HuH-7.5 (cell line): ENCODE measurements at regions not wholly inside any gene's neighbourhood (a gene's known extent, or its start where the extent isn't known, plus 50 kb on each side); places are given as distances from the start of the nearest gene placed in this dataset.

Experiments
- DNase-seq: peaks from one replicate; pipeline ENCODE4 v3.0.0; 2011; ENCODE audit warnings: low spot score

DNA sequence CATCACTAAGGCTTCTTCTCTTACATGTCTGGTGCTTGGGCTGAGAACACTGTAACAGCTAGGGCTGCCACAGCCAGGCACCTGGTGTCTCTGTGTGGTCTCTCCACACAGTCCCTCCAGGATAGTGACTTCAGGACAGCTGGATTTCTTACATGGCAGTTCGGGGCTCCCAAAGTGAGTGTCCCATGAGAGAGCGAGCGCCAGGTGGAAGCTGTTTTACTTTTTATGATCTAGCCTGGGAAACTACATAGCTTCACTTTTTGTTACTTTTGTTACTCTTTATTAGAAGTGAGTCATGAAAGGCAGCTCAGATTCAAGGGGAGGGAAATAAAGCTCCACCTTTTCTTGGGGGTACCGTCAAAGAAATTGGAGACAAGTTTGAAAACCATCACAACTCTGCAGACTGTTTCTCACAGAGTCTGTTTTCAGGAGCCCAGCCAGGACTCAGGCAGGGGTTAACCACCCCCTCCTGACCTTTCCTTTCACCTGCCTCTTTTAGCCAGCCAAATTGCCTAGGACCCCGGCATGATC is 373.0 kb downstream of the MID1IP1 start:
- DNase-seq: no peak

DNA sequence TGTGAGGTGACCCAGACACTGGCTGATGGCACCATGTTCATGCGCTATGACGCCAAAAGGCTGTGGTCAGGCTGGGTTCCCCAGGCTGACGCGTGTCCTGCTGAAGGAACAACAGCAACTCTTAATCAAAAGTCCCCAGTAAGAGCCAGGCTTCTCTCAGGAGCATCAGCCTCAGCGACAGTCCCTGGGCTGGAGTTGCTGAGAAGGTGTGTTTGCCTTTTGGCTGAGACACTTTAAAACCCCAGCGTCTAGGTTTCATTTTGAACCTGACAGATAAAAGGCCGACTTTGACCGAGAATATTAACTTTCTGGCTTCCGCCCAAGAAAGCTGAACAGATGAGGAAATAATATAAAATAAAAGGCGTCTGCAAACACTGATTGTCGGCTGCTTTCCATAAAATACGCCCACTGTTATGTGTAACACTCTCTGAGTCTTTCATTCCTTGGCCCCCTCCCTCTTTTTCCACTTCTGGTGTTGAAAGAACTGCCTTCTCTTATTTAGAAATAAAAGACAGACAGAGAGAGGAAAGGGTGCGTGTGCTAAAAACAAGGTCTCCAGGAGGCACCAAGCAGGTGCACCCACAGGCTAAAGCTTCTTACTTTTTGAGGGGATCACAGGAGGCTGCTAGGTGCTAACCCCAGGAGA is 373.6 kb downstream of the MID1IP1 start:
- no peak for DNase-seq

DNA sequence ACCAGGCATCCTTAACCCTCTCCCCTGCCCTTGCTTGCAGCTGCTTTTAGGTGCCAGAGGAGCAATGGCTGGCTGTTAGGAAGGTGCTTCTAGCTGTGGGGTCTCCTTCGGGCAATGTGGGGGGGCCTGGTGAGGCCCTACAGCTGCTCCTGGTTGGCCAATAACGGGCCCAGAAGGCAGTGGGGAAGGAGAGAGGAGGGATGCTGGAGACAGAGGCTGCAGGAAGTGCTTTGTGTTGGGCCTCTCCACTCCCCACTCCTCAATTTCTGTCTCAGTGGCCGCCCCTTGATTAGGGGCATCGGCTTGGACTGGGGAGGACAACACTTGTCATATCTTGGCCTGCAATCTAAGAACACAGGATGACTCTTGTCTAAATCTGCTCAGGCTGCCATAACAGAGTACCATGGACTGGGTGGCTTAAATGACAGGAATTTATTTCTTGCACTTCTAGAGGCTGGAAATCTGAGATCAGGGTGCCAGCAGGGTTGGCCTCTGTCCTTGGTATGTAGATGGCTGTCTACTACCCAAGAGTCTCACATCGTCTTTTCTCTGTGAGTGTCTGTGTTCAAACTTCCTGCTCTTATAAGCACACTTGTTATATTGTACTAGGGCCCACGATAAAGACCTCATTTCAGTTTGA is 374.3 kb downstream of the MID1IP1 start:
- no peak for DNase-seq

DNA sequence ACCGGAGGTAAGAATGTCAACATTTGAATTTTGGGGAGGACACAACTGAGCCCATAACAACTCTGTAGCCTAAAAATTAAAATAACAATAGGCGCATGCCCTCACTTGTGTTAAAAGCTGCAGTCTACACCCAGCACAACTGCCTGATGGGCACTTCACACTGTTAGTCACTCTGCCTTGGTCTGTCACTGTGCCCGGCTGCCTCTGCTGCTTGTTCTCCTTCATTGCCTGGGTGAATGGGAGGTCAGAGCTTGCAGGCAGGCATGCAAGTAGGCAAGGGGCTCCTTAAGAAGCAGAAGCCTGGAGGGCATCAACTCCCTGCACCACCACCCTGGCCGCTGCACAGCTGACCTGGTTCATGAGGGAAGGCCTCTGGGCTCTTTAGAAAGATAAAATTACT is 374.8 kb downstream of the MID1IP1 start:
- DNase-seq: no peak

DNA sequence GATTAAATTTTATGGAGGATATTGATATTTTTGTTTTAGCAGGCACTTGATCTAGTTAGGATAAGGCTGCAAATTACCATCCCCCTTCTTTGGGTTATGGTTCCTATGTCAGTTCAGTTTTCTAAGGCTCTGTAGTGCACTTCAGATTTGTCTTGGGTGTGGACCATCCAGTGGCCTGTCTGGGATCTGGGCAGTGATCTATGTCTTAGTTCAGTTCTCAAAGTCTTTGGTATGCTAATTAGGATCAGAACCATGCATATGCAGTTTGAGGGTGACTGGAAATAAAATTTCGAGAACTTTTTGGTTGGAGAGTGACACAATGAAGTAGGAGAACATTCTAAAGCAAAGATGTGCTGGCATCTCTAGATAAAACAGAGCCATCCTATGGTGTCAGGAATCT is 388.2 kb downstream of the MID1IP1 start:
- no peak for DNase-seq

DNA sequence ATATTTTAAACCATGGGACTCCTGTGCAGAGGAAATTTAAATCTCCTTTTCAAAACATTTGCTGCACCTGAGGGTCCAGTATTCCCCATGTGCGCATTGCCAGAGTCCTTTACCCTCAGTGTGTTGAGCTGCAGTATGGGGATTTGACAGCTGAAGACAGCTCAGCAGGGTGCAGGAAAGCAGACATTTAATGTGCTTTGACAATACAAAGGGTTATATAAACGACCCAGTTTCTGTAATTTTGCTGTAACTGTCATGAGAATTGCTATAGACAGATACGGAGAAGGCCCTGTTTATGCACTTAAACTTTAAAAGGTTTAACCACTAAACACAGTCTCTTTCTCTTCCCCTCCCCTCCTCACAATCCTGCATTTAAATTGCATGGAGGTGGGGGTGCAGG is 393.4 kb downstream of the MID1IP1 start:
- no peak for DNase-seq

DNA sequence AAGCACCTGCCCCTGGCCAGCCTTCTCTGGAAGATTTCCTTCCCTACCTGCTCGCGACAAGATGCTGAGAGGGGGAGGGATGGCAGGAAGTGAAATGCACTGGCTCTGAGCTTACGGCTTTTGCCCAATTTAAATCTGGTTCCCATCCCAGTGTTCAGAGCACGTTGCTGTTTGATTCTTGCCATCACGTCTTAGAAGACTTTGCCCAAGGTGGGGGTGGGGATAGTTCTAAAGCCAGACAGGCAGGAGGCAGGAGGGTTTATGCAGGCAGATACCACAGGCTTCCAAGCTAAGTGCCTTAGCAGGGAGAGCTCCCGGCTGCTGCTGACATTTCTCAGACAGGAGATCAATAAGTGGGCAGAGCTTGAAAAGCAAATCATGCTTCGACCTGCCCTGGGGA is 393.9 kb downstream of the MID1IP1 start:
- DNase-seq: no peak

DNA sequence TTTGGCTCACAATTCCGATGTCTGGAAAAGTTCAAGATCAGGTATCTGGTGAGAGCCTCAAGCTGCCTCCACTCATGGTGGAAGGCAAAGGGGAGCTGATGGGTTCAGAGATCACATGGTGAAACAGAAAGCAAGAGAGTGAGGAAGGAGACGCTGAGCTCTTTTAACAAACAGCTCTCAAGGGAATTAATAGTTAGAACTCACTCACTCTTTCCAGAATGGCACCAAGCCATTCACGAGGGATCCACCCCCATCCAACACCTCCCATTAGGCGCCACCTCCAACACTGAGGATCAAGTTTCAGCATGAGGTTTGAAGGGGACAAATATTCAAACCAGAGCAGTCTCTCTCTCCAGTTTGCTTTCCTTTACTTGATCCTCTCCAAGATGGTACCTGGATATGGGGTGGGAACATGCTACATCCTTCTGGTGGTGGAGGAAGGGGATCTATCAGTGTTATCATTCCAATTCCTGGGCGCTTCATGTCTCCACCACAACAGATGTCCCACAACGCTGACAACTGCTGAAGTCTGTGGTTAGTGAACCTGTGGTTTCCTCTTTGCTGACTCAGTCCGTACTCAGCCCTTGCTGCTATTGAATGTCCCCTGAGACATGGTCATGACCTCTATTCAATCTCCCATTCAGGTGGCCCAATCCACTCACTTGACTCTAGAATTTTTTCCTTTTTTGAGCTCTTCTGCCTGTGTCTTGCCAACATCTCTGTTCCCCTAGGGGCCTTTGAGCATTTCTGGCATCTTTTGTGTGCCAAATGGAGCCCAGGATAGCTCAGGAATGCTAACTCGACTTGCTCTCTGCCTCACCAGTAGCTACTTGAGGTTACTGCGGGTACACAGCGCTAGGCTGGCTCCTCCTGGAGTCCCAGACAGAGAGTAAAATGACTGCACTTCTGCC is 395.2 kb downstream of the MID1IP1 start:
- DNase-seq: no peak

DNA sequence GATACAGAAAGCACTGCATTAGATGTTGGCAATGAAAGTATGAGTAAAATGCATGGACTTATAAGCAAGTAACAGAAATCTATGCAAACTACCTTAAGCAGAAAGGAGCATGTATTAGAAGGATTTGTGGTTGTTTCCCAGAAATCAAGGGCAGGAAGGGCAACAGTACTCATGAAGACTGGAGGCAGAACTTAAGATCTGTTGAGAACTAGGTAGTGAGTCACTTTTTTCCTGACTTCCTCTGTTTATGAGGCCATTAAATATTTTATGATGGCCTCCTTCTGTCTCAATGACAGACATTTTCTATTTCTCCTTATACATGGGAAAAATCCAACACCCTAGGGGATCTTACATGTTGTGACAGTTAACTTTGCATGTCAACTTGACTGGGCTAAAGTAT is 398.2 kb downstream of the MID1IP1 start:
- DNase-seq: no peak

DNA sequence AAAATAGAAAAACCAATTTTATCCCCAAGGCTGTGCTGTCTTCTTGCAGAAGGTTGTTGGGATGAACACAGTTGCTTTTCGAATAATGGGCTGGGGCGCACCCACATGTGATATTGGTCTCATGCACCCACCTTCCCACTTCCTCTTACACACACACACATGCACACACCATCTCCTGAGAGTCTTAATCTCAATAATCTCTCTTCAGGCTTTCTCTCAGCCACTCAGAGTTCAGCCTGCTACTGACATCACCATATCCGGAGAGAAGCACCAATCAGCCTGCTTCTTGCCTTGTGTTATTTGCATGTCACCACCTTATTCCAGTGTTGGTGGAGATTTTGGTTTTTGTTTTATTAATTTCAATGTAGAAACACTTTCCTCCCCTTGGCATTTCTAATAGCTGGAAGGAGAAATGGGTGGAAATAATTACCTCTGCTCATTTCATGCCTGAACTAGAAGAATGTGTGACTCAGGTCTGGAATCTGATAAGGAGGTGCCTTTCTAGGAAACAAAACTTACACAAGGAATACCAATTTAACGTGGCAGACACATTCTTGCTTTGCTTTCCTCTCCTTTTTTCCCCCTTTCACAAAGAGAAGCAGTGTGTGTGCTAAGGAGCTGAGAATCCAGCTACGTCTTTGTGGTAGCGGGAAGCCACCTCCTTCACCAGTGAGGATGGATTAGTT is 400.2 kb downstream of the MID1IP1 start:
- no peak for DNase-seq

DNA sequence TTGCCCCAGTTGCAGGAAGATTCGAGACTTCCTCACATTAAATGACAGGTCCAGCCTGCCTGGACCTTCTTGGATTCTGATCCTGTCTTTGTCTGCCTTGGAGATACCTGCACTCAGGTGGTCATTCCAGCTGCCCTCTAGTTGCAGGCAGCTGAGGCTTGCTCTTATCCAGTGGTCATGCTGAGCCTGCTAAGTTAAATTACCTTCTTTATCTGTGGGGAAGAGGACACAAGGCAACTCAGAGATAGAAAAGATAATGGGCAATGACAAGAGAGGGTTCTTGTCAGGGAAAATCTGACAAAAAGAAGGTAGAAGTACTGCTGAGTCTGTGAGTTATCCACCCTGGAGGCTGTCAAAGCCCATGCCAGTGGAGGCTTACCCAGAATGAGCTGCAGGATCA is 401.4 kb downstream of the MID1IP1 start:
- no peak for DNase-seq

DNA sequence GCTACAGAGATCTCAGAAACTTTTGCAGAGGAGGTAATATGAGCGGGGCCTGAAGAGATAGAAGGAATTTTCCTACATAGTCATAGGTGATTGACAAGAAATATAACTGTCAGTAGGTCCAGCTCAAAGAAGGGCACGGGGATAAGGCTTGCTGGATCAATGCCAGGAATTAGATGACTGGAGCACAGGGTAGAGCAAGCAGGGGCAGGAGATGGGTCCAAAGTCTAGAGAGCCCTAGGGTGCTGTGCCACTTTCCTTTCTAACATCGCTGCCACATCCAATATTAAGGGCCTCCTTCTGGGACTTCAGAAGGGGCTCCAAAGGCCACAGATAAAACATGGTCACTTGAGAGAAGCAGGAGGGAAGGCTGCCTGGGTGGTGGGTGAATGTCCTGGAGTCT is 402.2 kb downstream of the MID1IP1 start:
- no peak for DNase-seq

DNA sequence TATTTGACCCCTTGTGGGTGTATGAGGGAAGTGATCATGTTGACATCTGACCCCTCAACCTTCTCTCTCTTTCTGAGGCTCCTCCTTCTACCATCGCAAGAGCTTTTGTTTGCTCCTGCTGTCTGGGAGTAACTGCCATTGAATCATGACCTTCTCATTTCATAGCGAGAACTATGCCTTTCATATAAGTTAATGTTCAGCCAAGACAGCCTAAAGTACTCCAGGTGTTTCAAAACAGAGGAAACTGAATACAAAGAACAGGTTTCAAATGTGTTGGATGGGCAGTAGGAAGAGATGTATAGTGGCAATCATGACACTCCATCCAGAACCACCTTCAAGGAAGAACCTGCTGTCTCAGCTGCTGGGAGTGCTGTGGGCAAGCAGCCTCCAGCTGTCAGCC is 403.1 kb downstream of the MID1IP1 start:
- DNase-seq: no peak

DNA sequence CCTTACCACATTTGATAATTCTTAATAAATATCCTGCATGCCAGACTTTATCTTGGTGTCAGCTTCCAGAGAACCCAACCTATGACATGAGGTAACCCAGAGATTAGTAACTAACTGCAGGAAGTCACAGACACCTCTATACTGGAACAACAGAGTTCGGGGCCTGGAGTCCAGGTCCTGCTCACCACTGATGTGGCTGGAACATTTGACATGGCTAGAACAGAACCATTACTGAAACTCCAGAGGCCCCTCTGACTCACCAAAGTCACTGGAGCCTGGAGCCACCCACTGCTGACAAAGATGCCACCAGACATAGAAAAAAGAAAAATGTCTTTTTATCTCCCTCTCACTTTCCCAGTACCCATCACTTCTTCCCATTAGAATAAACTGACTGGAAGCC is 403.7 kb downstream of the MID1IP1 start:
- no peak for DNase-seq

DNA sequence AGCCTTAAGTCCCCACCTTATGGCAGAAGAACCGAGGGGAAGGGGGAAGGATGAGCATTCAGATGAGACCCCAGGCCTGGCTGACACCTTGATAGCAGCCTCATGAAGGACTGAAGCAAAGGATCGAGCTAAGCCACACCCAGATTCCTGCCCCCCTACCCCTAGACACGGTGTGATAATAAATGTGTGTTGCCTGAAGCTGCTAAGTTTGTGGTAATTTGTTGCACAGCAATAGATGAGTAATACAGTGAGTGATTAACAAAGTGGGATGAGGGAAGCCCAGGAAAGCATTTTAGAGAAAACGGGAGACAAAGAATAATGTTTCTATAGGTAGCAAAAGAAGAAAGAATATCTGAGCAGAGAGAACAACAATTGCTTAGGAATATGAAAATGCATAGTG is 404.2 kb downstream of the MID1IP1 start:
- DNase-seq: no peak

DNA sequence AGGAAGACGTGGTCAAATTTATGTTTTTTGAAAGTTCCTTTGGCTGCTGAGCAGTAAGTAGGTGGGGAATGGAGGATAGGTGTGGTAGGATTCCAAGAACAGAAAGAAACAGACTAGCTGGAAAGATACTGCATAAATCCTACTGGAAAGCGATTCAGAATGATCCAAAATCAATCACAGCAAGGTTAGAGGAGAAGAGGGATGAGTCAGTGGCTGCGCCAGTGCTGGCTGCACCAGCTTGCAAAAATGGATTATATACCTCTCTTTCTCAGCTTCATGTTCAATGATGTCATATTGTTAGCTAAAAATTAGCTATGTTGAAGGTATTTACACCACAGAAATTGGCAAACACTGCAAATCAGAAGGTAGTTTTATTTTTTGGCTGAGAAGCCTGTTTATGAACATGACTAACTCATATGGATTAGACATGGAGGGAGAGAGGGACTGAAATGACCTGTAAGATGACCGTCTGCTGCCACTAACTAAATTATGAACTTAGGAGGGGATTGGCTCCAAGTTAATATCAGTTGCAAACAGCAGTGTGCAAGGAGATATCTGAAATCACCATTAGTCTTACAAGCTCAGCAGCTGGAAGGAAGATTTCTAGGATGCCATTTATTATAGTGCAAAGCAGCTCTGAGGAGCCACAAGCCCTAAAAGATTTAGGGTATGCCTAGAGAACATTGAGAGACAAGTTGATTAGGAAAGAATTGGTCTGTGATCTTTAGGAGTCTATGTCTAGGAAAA is 405.3 kb downstream of the MID1IP1 start:
- no peak for DNase-seq

DNA sequence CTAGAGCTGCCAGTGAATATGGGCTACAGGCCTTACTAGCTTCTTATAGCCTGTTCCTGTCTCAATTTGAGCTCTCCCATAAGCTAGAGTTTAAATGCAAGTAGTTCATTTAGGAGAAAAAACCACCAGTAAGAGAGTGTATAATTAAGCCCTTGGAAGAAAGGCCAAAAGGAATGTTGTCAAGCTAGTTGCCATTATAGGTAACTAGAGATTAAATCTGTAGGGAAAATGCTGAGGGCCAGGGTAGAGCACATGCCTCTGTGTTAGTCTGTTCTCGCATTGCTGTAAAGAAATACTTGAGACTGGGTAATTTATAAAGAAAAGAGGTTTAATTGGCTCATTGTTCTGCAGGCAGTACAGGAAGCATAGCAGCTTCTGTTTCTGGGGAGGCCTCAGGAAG is 410.2 kb downstream of the MID1IP1 start:
- no peak for DNase-seq

DNA sequence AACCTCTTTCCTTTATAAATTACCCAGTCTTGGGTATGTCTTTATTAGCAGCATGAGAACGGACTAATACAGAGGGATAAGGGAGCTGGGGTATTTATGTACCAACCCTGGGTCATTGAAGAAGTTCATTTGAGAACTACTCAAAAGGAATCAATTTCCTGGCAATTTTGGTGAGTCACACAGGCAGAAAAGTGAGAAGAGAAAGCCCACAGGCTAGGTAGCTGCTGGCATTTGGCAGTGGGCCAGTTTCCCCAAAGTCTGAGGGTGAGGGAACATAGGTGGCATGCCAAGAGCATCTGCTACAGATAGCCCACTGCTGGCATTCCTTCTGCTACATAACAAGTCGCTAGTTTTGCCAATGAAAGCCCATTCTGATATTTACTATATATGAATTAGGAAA is 411.2 kb downstream of the MID1IP1 start:
- no peak for DNase-seq

DNA sequence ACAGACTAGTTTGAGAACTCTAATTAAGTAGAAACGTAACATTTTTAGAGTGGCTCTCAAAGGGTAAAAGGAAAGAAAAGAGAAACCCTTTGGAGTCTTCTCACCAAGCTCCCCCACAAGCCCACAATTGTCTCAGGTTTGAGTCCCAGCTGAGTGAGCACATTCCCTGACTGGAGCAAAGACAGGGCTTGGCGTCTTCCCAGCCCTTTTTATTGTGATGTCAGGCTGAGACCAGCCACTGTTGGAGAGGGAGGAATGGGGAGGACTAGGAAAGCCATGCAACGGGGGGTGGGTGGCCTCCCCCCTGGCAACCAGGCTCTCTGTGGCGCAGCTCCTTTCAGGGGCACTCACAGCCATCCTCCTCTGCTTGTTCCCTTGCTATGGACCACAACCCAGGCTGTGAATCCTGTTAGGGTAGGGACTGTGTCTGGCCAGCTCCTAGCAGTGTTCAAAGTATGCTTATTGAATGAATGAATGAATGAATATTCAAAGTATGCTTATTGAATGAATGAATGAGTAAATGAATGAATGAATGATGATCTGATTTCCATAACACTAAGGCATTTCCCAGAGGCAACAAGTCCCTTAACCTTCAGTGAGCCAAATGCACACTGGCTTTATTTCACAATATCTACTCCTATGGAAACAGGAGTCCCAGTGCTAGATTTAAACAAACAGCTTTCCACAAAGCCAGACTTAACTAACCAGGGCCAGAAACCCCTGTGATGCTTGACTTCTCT is 413.3 kb downstream of the MID1IP1 start:
- no peak for DNase-seq

DNA sequence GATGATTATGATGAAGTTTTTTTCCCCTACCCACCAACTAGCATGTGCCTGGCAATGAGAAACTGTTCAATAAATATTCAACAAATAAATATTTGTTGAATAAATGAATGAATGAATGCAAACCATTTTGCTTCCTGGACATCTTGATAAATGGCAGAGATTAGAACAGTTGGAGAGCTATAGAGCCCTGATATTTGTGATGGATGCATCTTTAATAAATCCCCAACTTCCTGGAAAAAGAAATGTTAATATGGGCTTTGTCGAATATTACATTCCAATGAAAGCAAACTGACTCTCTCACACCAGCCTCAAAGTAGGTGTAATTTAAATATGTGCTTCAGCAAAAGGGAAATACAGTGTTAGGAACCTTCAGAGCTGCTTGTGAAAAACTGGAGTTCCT is 419.7 kb downstream of the MID1IP1 start:
- DNase-seq: no peak
